Colonic mucosa (tissue), 4 donors: ENCODE measurements at regions not wholly inside any gene's neighbourhood (a gene's known extent, or its start where the extent isn't known, plus 50 kb on each side); places are given as distances from the start of the nearest gene placed in this dataset.

Source experiments
- DNase-seq: peaks from one replicate; pipeline ENCODE4 v3.0.0-alpha.2; 2020
- H3K27ac ChIP-seq: fragments of 200-600 bp; one replicate; pipeline ENCODE4 v1.8.0; 2021
- H3K27me3 ChIP-seq: fragments of 200-600 bp; one replicate; pipeline ENCODE4 v1.8.0; 2021
- H3K36me3 ChIP-seq: fragments of 200-600 bp; one replicate; pipeline ENCODE4 v1.8.0; 2021
- H3K4me1 ChIP-seq: fragments of 200-600 bp; one replicate; pipeline ENCODE4 v1.8.0; 2021; ENCODE audit warnings: mild to moderate bottlenecking
- H3K4me3 ChIP-seq: fragments of 200-600 bp; one replicate; pipeline ENCODE4 v1.8.0; 2021
- H3K9ac ChIP-seq, 2 donors: one replicate each; pipeline ENCODE4 v1.7.0; 2013; ENCODE audit warnings: control low read depth in 2 of 2, low read depth in 2 of 2, low read length in 2 of 2
- H3K9me3 ChIP-seq: fragments of 200-600 bp; one replicate; pipeline ENCODE4 v1.8.0; 2021
- intact Hi-C: fragments of 100-400 bp; cut with DNase I; formaldehyde crosslinking; loops from one replicate; pipeline ENCODE4 v1.14.1; 2022
- TF ChIP-seq, protein P1 (sequence below): fragments of 200-600 bp; IDR thresholded peaks from one replicate; pipeline ENCODE4 v1.8.0; 2022; ENCODE audit warnings: antibody characterized with exemption, mild to moderate bottlenecking
- donor health status: healthy.
- donor health status: DM: no; HTN: no; CAD: no.
- donor health status: DM: no; HTN: no; CAD: no.

DNA sequence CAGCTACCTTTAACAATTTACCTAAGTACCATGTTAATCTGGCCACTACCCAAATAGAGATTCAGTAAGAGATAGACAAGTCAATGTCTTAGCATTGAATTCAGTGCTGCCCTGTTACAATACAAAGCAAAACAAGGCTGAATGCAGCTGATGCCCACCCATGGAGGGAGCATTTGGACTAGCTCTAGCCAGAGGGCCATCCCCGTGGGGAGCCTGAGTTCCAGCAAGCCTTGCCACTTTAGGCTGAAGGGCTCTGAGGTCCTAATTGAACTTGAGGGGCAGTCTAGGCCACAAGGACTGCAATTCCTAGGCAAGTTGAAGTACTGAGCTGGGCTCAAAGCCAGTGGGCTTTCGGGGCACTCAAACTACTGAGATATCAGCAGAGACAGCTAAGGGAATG is 265.9 kb downstream of the EFHB start:
- Histone ChIP-seq H3K36me3 (no peaks in the 10 kb centered on the region), H3K4me1 (no peaks in the 10 kb centered on the region), H3K9ac (no peak overlapping the region), H3K27me3 (no peaks in the 10 kb centered on the region), H3K4me3 (no peak overlapping the region), H3K9me3 (no peaks in the 10 kb centered on the region), H3K27ac (no peak overlapping the region)
- TF ChIP-seq, protein P1, sequence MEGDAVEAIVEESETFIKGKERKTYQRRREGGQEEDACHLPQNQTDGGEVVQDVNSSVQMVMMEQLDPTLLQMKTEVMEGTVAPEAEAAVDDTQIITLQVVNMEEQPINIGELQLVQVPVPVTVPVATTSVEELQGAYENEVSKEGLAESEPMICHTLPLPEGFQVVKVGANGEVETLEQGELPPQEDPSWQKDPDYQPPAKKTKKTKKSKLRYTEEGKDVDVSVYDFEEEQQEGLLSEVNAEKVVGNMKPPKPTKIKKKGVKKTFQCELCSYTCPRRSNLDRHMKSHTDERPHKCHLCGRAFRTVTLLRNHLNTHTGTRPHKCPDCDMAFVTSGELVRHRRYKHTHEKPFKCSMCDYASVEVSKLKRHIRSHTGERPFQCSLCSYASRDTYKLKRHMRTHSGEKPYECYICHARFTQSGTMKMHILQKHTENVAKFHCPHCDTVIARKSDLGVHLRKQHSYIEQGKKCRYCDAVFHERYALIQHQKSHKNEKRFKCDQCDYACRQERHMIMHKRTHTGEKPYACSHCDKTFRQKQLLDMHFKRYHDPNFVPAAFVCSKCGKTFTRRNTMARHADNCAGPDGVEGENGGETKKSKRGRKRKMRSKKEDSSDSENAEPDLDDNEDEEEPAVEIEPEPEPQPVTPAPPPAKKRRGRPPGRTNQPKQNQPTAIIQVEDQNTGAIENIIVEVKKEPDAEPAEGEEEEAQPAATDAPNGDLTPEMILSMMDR = no peak
- no peak for DNase-seq
- intact Hi-C loops = no loop called here

DNA sequence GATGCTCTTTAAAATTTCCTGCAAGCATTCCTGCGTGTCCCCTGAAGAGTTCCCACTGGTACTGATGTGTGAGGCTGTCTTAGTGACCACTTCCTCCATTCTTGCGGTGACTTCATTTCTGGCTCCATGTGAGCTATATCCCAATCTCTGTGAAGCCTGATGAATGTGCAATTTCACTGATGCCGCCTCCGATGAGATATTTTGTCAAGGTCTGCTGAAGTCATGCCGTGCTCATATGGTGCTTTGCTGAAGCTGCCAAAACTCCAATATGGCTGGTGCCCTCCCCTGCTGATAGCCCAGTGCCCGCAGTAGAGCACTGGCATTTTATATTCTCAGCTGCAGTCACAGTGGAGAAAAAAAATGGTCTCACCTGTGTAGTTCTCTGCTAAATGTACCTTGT is 271.5 kb downstream of the EFHB start:
- no peaks in the 10 kb centered on the region for H3K36me3 ChIP-seq
- intact Hi-C loops = no loop called here
- no peak overlapping the region for H3K9ac ChIP-seq
- H3K27ac ChIP-seq = no peak overlapping the region
- H3K4me3 ChIP-seq = no peak overlapping the region
- H3K9me3 ChIP-seq = no peaks in the 10 kb centered on the region
- H3K27me3 ChIP-seq = no peaks in the 10 kb centered on the region
- DNase-seq = no peak
- H3K4me1 ChIP-seq = no peaks in the 10 kb centered on the region
- TF ChIP-seq, protein P1 = no peak

DNA sequence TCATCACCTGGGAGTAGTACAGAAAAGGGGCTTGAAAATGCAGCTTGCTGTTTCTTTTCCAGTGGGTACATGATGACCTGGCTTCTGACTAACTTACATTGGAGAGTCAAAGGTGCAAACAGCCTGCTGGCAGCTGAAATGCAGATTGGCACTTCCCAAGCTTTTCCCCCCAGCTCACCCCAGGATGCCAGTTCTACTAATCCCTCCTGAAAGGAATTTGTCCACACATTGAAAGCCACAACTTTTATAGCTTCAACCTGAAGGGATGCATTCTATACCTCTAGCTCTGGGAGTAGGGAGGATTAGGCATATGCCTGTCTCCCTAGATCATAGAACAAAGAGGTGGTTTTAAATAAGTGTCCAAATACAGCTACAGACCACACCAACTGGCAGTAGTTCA is 281.7 kb downstream of the EFHB start:
- no peak overlapping the region for H3K9ac ChIP-seq
- H3K4me1 ChIP-seq = no peaks in the 10 kb centered on the region
- H3K36me3 ChIP-seq = no peaks in the 10 kb centered on the region
- no peaks in the 10 kb centered on the region for H3K27me3 ChIP-seq
- TF ChIP-seq, protein P1 = no peak
- H3K27ac ChIP-seq = no peak overlapping the region
- H3K9me3 ChIP-seq = no peaks in the 10 kb centered on the region
- intact Hi-C loops = no loop called here
- H3K4me3 ChIP-seq = no peak overlapping the region
- no peak for DNase-seq

DNA sequence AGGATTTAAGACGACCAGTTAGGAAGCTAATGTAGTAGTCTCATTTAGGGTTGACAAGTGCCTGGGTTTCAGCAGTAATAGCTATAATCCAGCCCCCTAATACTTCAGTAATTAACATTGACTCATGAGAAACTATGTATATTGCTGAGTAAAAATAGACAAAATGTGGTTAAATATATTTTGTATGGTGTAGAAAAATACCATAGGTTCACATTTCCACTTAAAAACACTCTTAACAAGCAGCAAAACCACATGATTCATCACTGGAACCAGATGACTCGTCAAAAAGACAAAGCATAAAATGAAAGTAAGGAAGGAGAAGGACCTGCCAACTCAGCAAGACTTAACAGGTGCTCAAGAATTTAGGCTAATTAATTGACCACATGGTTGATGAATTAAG is 288.9 kb downstream of the EFHB start:
- no peak overlapping the region for H3K4me3 ChIP-seq
- DNase-seq = no peak

DNA sequence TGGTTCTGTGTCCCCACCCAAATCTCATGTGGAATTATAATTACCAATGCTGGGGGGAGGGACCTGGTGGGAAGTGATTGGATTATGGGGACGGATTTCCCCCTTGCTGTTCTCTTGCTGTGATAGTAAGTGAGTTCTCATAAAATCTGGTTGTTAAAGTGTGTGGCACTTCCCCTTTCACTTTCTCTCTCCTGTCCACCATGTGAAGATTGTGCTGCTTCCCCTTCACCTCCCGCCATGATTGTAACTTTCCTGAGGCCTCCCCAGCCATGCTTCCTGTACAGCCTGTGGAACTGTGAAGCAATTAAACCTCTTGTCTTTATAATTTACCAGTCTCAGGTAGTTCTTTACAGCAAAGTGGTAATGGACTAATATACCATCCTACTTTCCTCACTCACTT is 289.6 kb downstream of the EFHB start:
- H3K4me3 ChIP-seq = no peak overlapping the region
- no peaks in the 10 kb centered on the region for H3K36me3 ChIP-seq
- H3K27me3 ChIP-seq = no peaks in the 10 kb centered on the region
- no peak overlapping the region for H3K9ac ChIP-seq
- H3K27ac ChIP-seq = no peak overlapping the region
- intact Hi-C loops = no loop called here
- no peaks in the 10 kb centered on the region for H3K4me1 ChIP-seq
- TF ChIP-seq, protein P1 = no peak
- H3K9me3 ChIP-seq = no peaks in the 10 kb centered on the region
- no peak for DNase-seq

More for the DNA sequence above, 288.9 kb downstream of the EFHB start:
- H3K27me3 ChIP-seq = no peaks in the 10 kb centered on the region
- no peak overlapping the region for H3K27ac ChIP-seq
- no peak overlapping the region for H3K9ac ChIP-seq
- intact Hi-C loops = no loop called here
- no peaks in the 10 kb centered on the region for H3K4me1 ChIP-seq
- H3K9me3 ChIP-seq = no peaks in the 10 kb centered on the region
- no peaks in the 10 kb centered on the region for H3K36me3 ChIP-seq
- TF ChIP-seq, protein P1 = no peak

DNA sequence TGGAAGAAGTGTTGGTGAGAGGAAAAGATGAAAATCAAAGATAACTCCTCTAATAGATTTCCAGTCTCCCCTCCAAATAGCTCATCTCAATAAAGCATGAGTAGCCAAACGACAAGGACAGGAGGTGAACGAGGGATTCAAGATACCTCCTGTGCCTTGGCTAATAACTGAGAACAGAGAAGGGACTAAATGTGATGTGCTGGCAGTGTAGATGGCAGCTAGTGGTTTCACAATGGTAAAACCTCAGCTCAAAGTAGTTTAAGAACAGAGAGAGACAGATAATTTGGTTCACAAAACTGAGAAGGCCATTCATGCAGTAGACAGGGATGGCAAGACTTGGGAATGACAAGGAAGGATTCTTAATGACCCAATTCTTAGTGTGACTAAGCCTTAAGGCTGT is 292.6 kb downstream of the EFHB start:
- no peaks in the 10 kb centered on the region for H3K27me3 ChIP-seq
- H3K36me3 ChIP-seq = no peaks in the 10 kb centered on the region
- TF ChIP-seq, protein P1 = no peak
- no peak overlapping the region for H3K9ac ChIP-seq
- no peak for DNase-seq
- intact Hi-C loops = no loop called here
- no peaks in the 10 kb centered on the region for H3K4me1 ChIP-seq
- H3K4me3 ChIP-seq = no peak overlapping the region
- no peak overlapping the region for H3K27ac ChIP-seq
- H3K9me3 ChIP-seq = no peaks in the 10 kb centered on the region
